Naive thymus-derived CD8-positive, alpha-beta T cell (primary cell): ENCODE measurements at regions not wholly inside any gene's neighbourhood (a gene's known extent, or its start where the extent isn't known, plus 50 kb on each side); places are given as distances from the start of the nearest gene placed in this dataset.

Source experiments
- ATAC-seq, 2 donors: fragments of 150-1000 bp; cut with Tn5 transposase in 1 of 2; sonication (Bioruptor Pico), chemical (Tn5 transposase) in 1 of 2; 1 replicate in 1 of 2; 2 replicates in 1 of 2; pipeline ENCODE4 v1.10.0; 2021; ENCODE audit warnings: mild to moderate bottlenecking in 2 of 2, moderate library complexity in 2 of 2
- POLR2A ChIA-PET: fragments of 350-600 bp; sonication (Branson Sonifier 250); formaldehyde crosslinking; loops from one replicate; lab custom pipeline; 2021; ENCODE audit warnings: antibody characterized with exemption; lab: Charles Lee
- DNase-seq, 10 donors: peaks; one replicate each; pipeline versions ENCODE4 v3.0.0 to v3.0.0-alpha.2; 2020 to 2022
- H3K27ac Mint-ChIP-seq, 10 donors: one replicate each; pipeline ENCODE4 v1.8.0; 2020 to 2022; ENCODE audit warnings: mild to moderate bottlenecking in 10 of 10, mixed read lengths in 10 of 10, moderate library complexity in 4 of 10, inconsistent platforms in 1 of 10
- H3K27me3 Mint-ChIP-seq, 5 donors: one replicate each; pipeline ENCODE4 v1.8.0; 2021 to 2022; ENCODE audit warnings: mixed read lengths in 5 of 5
- H3K36me3 Mint-ChIP-seq, 3 donors: one replicate each; pipeline ENCODE4 v1.8.0; 2020 to 2022; ENCODE audit warnings: mixed read lengths in 3 of 3, mild to moderate bottlenecking in 2 of 3, inconsistent platforms in 1 of 3
- H3K4me1 Mint-ChIP-seq, 4 donors: one replicate each; pipeline ENCODE4 v1.8.0; 2021 to 2022; ENCODE audit warnings: mixed read lengths in 4 of 4
- H3K4me3 Mint-ChIP-seq, 10 donors: one replicate each; pipeline ENCODE4 v1.8.0; 2020 to 2022; ENCODE audit warnings: mild to moderate bottlenecking in 10 of 10, mixed read lengths in 10 of 10, moderate library complexity in 6 of 10, inconsistent platforms in 1 of 10
- H3K9me3 Mint-ChIP-seq, 9 donors: one replicate each; pipeline ENCODE4 v1.8.0; 2020 to 2022; ENCODE audit warnings: mixed read lengths in 9 of 9, mild to moderate bottlenecking in 3 of 9, inconsistent platforms in 1 of 9, moderate library complexity in 1 of 9

- no peaks in the 10 kb centered on the region for H3K36me3 Mint-ChIP-seq
- no peaks in the 10 kb centered on the region for H3K4me1 Mint-ChIP-seq
- DNase-seq: no peak
- POLR2A ChIA-PET: no interaction called here
- no peak for ATAC-seq
- peaks cover 0 to 12% (median 3%) of the 10 kb centered on the region in 9 donors for H3K9me3 Mint-ChIP-seq
- peaks cover 0 to 9% (median 2%) of the 10 kb centered on the region in 5 donors for H3K27me3 Mint-ChIP-seq
- H3K27ac Mint-ChIP-seq: no peak overlapping the region
- no peak overlapping the region for H3K4me3 Mint-ChIP-seq
Measured at GRCh38 chr19:31980796-31981195, 364.6 kb upstream of the ZNF507 start.

- no peak for ATAC-seq
- no peak overlapping the region for H3K27ac Mint-ChIP-seq
- H3K4me3 Mint-ChIP-seq: no peak overlapping the region
- H3K36me3 Mint-ChIP-seq: no peaks in the 10 kb centered on the region
- H3K9me3 Mint-ChIP-seq: peaks cover 0 to 13% (median 3%) of the 10 kb centered on the region in 9 donors
- DNase-seq: no peak
- POLR2A ChIA-PET: no interaction called here
- peaks cover 0 to 9% (median 2%) of the 10 kb centered on the region in 5 donors for H3K27me3 Mint-ChIP-seq
- no peaks in the 10 kb centered on the region for H3K4me1 Mint-ChIP-seq
Measured at GRCh38 chr19:31981545-31981944, 363.9 kb upstream of the ZNF507 start.

- Mint-ChIP-seq H3K27me3 (peaks cover 0 to 12% (median 4%) of the 10 kb centered on the region in 5 donors), H3K27ac (no peak overlapping the region), H3K9me3 (peaks cover 0 to 18% (median 9%) of the 10 kb centered on the region in 9 donors), H3K4me1 (no peaks in the 10 kb centered on the region), H3K4me3 (no peak overlapping the region), H3K36me3 (no peaks in the 10 kb centered on the region)
- DNase-seq (no peak), ATAC-seq (no peak)
- POLR2A ChIA-PET: no interaction called here
Measured at GRCh38 chr19:31983647-31984046, 361.8 kb upstream of the ZNF507 start.

GRCh38 chr19:31985001-31985605 lies 360.3 kb upstream of the ZNF507 start:
- Mint-ChIP-seq H3K36me3 (no peaks in the 10 kb centered on the region), H3K9me3 (peaks cover 0 to 19% (median 9%) of the 10 kb centered on the region in 9 donors), H3K27me3 (peaks cover 4 to 21% (median 12%) of the 10 kb centered on the region in 5 donors), H3K4me3 (no peak overlapping the region), H3K4me1 (no peaks in the 10 kb centered on the region), H3K27ac (no peak overlapping the region)
- POLR2A ChIA-PET: no interaction called here
- DNase-seq (no peak), ATAC-seq (no peak)

- Mint-ChIP-seq H3K9me3 (peaks cover 0 to 19% (median 9%) of the 10 kb centered on the region in 9 donors), H3K4me1 (no peaks in the 10 kb centered on the region), H3K27ac (no peak overlapping the region), H3K27me3 (peaks cover 4 to 23% (median 16%) of the 10 kb centered on the region in 5 donors), H3K36me3 (no peaks in the 10 kb centered on the region), H3K4me3 (no peak overlapping the region)
- DNase-seq: no peak
- POLR2A ChIA-PET: no interaction called here
- ATAC-seq: no peak
Measured at GRCh38 chr19:31986951-31987350, 358.5 kb upstream of the ZNF507 start.

- POLR2A ChIA-PET: no interaction called here
- no peaks in the 10 kb centered on the region for H3K4me1 Mint-ChIP-seq
- H3K9me3 Mint-ChIP-seq: peaks cover 0 to 19% (median 9%) of the 10 kb centered on the region in 9 donors
Measured at GRCh38 chr19:31988256-31988655, 357.2 kb upstream of the ZNF507 start.

GRCh38 chr19:31991984-31992655 lies 353.3 kb upstream of the ZNF507 start:
- Mint-ChIP-seq H3K27me3 (peaks cover 2 to 27% (median 14%) of the 10 kb centered on the region in 5 donors), H3K36me3 (no peaks in the 10 kb centered on the region), H3K4me1 (no peaks in the 10 kb centered on the region), H3K4me3 (no peak overlapping the region), H3K27ac (peak overlapping the region in 1 of 10 donors; percentile 44), H3K9me3 (peaks cover 4 to 20% (median 11%) of the 10 kb centered on the region in 9 donors)
- POLR2A ChIA-PET: no interaction called here
- ATAC-seq (no peak), DNase-seq (no peak)

More at GRCh38 chr19:31988256-31988655, 357.2 kb upstream of the ZNF507 start:
- ATAC-seq (no peak), DNase-seq (no peak)
- H3K27ac Mint-ChIP-seq: no peak overlapping the region
- H3K4me3 Mint-ChIP-seq: no peak overlapping the region
- H3K36me3 Mint-ChIP-seq: no peaks in the 10 kb centered on the region
- H3K27me3 Mint-ChIP-seq: peaks cover 4 to 26% (median 20%) of the 10 kb centered on the region in 5 donors

GRCh38 chr19:31992750-31993149 lies 352.7 kb upstream of the ZNF507 start:
- Mint-ChIP-seq H3K9me3 (peaks cover 6 to 26% (median 13%) of the 10 kb centered on the region in 9 donors), H3K27me3 (peaks cover 2 to 27% (median 14%) of the 10 kb centered on the region in 5 donors), H3K27ac (no peak overlapping the region), H3K36me3 (no peaks in the 10 kb centered on the region), H3K4me3 (no peak overlapping the region), H3K4me1 (no peaks in the 10 kb centered on the region)
- POLR2A ChIA-PET: no interaction called here
- ATAC-seq (no peak), DNase-seq (no peak)

- Mint-ChIP-seq H3K4me3 (no peak overlapping the region), H3K9me3 (peaks cover 3 to 34% (median 12%) of the 10 kb centered on the region in 9 donors), H3K4me1 (no peaks in the 10 kb centered on the region), H3K27ac (no peak overlapping the region), H3K27me3 (peaks cover 0 to 11% (median 3%) of the 10 kb centered on the region in 5 donors), H3K36me3 (no peaks in the 10 kb centered on the region)
- no peak for ATAC-seq
- DNase-seq: no peak
- POLR2A ChIA-PET: no interaction called here
Measured at GRCh38 chr19:31995546-31995945, 349.9 kb upstream of the ZNF507 start.

GRCh38 chr19:32010071-32010470 lies 335.3 kb upstream of the ZNF507 start:
- DNase-seq: no peak

GRCh38 chr19:32012206-32012605 lies 333.2 kb upstream of the ZNF507 start:
- H3K9me3 Mint-ChIP-seq: peaks cover 0 to 7% (median 0%) of the 10 kb centered on the region in 9 donors
- POLR2A ChIA-PET: no interaction called here
- no peak overlapping the region for H3K27ac Mint-ChIP-seq
- H3K4me1 Mint-ChIP-seq: no peaks in the 10 kb centered on the region
- no peaks in the 10 kb centered on the region for H3K36me3 Mint-ChIP-seq
- no peak for DNase-seq
- ATAC-seq: no peak
- peaks cover 0 to 4% (median 0%) of the 10 kb centered on the region in 5 donors for H3K27me3 Mint-ChIP-seq
- H3K4me3 Mint-ChIP-seq: no peak overlapping the region

More at GRCh38 chr19:32010071-32010470, 335.3 kb upstream of the ZNF507 start:
- ATAC-seq: no peak
- Mint-ChIP-seq H3K9me3 (no peaks in the 10 kb centered on the region), H3K36me3 (no peaks in the 10 kb centered on the region), H3K27ac (no peak overlapping the region), H3K4me3 (no peak overlapping the region), H3K27me3 (peaks cover 0 to 4% (median 0%) of the 10 kb centered on the region in 5 donors), H3K4me1 (no peaks in the 10 kb centered on the region)
- POLR2A ChIA-PET: no interaction called here

- Mint-ChIP-seq H3K27ac (no peak overlapping the region), H3K4me3 (no peak overlapping the region), H3K4me1 (no peaks in the 10 kb centered on the region), H3K36me3 (no peaks in the 10 kb centered on the region), H3K9me3 (peaks cover 0 to 10% (median 0%) of the 10 kb centered on the region in 9 donors), H3K27me3 (peaks cover 0 to 4% (median 0%) of the 10 kb centered on the region in 5 donors)
- no peak for DNase-seq
- POLR2A ChIA-PET: no interaction called here
- no peak for ATAC-seq
Measured at GRCh38 chr19:32012886-32013631, 332.4 kb upstream of the ZNF507 start.
